ENCODE measurements at regions not wholly inside any gene's neighbourhood (a gene's known extent, or its start where the extent isn't known, plus 50 kb on each side); places are given as distances from the start of the nearest gene placed in this dataset.

- H3K4me3 ChIP-seq (ENCODE audit: low read depth, low read length) = no peak overlapping the region
- no peak for TF ChIP-seq CTCF (IDR thresholded peaks at IDR 0.05; ENCODE audit: insufficient read depth, low read length)
- no peak for DNase-seq (ENCODE audit: low read depth)
Observed at GRCh38 chr11:112508750-112509149, 248.1 kb upstream of the PLET1 start.

GRCh38 chr11:112509300-112509699, 248.6 kb upstream of the PLET1 start:
- DNase-seq (ENCODE audit: low read depth) = no peak
- no peak overlapping the region for H3K4me3 ChIP-seq (ENCODE audit: low read depth, low read length)
- TF ChIP-seq CTCF (IDR thresholded peaks at IDR 0.05; ENCODE audit: insufficient read depth, low read length) = no peak

GRCh38 chr11:112511271-112511670, 250.6 kb upstream of the PLET1 start:
- TF ChIP-seq CTCF (IDR thresholded peaks at IDR 0.05; ENCODE audit: insufficient read depth, low read length) = no peak
- DNase-seq (ENCODE audit: low read depth) = no peak
- H3K4me3 ChIP-seq (ENCODE audit: low read depth, low read length) = no peak overlapping the region

- DNase-seq (ENCODE audit: low read depth) = no peak
- no peak overlapping the region for H3K4me3 ChIP-seq (ENCODE audit: low read depth, low read length)
- no peak for TF ChIP-seq CTCF (IDR thresholded peaks at IDR 0.05; ENCODE audit: insufficient read depth, low read length)
Observed at GRCh38 chr11:112511911-112512310, 251.3 kb upstream of the PLET1 start.

- no peak overlapping the region for H3K4me3 ChIP-seq (ENCODE audit: low read depth, low read length)
- no peak for DNase-seq (ENCODE audit: low read depth)
- TF ChIP-seq CTCF (IDR thresholded peaks at IDR 0.05; ENCODE audit: insufficient read depth, low read length) = no peak
Observed at GRCh38 chr11:112513417-112513816, 252.8 kb upstream of the PLET1 start.

- no peak overlapping the region for H3K4me3 ChIP-seq (ENCODE audit: low read depth, low read length)
- no peak for DNase-seq (ENCODE audit: low read depth)
- TF ChIP-seq CTCF (IDR thresholded peaks at IDR 0.05; ENCODE audit: insufficient read depth, low read length) = no peak
Observed at GRCh38 chr11:112514011-112514740, 253.5 kb upstream of the PLET1 start.

GRCh38 chr11:112516261-112516660, 255.6 kb upstream of the PLET1 start:
- DNase-seq (ENCODE audit: low read depth) = no peak
- TF ChIP-seq CTCF (IDR thresholded peaks at IDR 0.05; ENCODE audit: insufficient read depth, low read length) = no peak
- no peak overlapping the region for H3K4me3 ChIP-seq (ENCODE audit: low read depth, low read length)
